ENCODE measurements at regions not wholly inside any gene's neighbourhood (a gene's known extent, or its start where the extent isn't known, plus 50 kb on each side); places are given as distances from the start of the nearest gene placed in this dataset.

- no peak for DNase-seq (ENCODE audit: low read depth)
Observed at GRCh38 chr3:189500798-189501495, 130.2 kb upstream of the TP63 start.

- DNase-seq (ENCODE audit: low read depth) = no peak
Observed at GRCh38 chr3:189502256-189502655, 128.9 kb upstream of the TP63 start.

GRCh38 chr3:189502676-189503257 is 128.4 kb upstream of the TP63 start:
- DNase-seq (ENCODE audit: low read depth) = no peak

- DNase-seq (ENCODE audit: low read depth) = no peak
Observed at GRCh38 chr3:189507856-189508255, 123.3 kb upstream of the TP63 start.

- DNase-seq (ENCODE audit: low read depth) = no peak
Observed at GRCh38 chr3:189508784-189509501, 122.2 kb upstream of the TP63 start.

- DNase-seq (ENCODE audit: low read depth) = no peak
Observed at GRCh38 chr3:189512039-189512438, 119.2 kb upstream of the TP63 start.

GRCh38 chr3:189512821-189513220 is 118.4 kb upstream of the TP63 start:
- no peak for DNase-seq (ENCODE audit: low read depth)

- no peak for DNase-seq (ENCODE audit: low read depth)
Observed at GRCh38 chr3:189513281-189514117, 117.7 kb upstream of the TP63 start.

GRCh38 chr3:189516039-189516438 is 115.2 kb upstream of the TP63 start:
- DNase-seq (ENCODE audit: low read depth) = no peak

GRCh38 chr3:189517981-189518380 is 113.2 kb upstream of the TP63 start:
- DNase-seq (ENCODE audit: low read depth) = no peak

- no peak for DNase-seq (ENCODE audit: low read depth)
Observed at GRCh38 chr3:189519458-189519857, 111.7 kb upstream of the TP63 start.

- no peak for DNase-seq (ENCODE audit: low read depth)
Observed at GRCh38 chr3:189529468-189529867, 101.7 kb upstream of the TP63 start.

- DNase-seq (ENCODE audit: low read depth) = no peak
Observed at GRCh38 chr3:189529889-189530471, 101.2 kb upstream of the TP63 start.

- DNase-seq (ENCODE audit: low read depth) = peak; percentile 1
Observed at GRCh38 chr3:189530822-189531221, 100.4 kb upstream of the TP63 start.

GRCh38 chr3:189531271-189531670 is 99.9 kb upstream of the TP63 start:
- DNase-seq (ENCODE audit: low read depth) = no peak

- DNase-seq (ENCODE audit: low read depth) = no peak
Observed at GRCh38 chr3:189534531-189534930, 96.7 kb upstream of the TP63 start.

- DNase-seq (ENCODE audit: low read depth) = no peak
Observed at GRCh38 chr3:189537135-189537534, 94.1 kb upstream of the TP63 start.

GRCh38 chr3:189547448-189547847 is 83.7 kb upstream of the TP63 start:
- DNase-seq (ENCODE audit: low read depth) = no peak

- DNase-seq (ENCODE audit: low read depth) = no peak
Observed at GRCh38 chr3:189548053-189548452, 83.1 kb upstream of the TP63 start.

GRCh38 chr3:189551007-189551406 is 80.2 kb upstream of the TP63 start:
- DNase-seq (ENCODE audit: low read depth) = no peak

GRCh38 chr3:189554868-189555557 is 76.2 kb upstream of the TP63 start:
- no peak for DNase-seq (ENCODE audit: low read depth)

- no peak for DNase-seq (ENCODE audit: low read depth)
Observed at GRCh38 chr3:189555558-189555881, 75.7 kb upstream of the TP63 start.

Measured in EH (cell line).